H9 (cell line): ENCODE measurements at regions not wholly inside any gene's neighbourhood (a gene's known extent, or its start where the extent isn't known, plus 50 kb on each side); places are given as distances from the start of the nearest gene placed in this dataset.

Experiments
- DNase-seq: peaks from one replicate; pipeline ENCODE4 v3.0.0-alpha.2; 2017
- H2AFZ ChIP-seq: one replicate; pipeline ENCODE4 v1.6.1; 2013; ENCODE audit warnings: mild to moderate bottlenecking, low read length, control low read depth, moderate library complexity
- H2AK5ac ChIP-seq: 2 replicates; pipeline ENCODE4 v1.6.1; 2013; ENCODE audit warnings: low read length, control low read depth, mixed read lengths; ENCODE audit not compliant: insufficient read length
- H2BK120ac ChIP-seq: one replicate; pipeline ENCODE4 v1.6.1; 2013; ENCODE audit warnings: low read depth, mild to moderate bottlenecking, low read length, control low read depth, inconsistent platforms; ENCODE audit not compliant: poor library complexity, severe bottlenecking
- H2BK12ac ChIP-seq: 2 replicates; pipeline ENCODE4 v1.6.1; 2013; ENCODE audit warnings: low read length, control low read depth, mixed read lengths, low read depth; ENCODE audit not compliant: insufficient read length
- H2BK15ac ChIP-seq: 2 replicates; pipeline ENCODE4 v1.6.1; 2013; ENCODE audit warnings: low read depth, low read length, control low read depth
- H2BK20ac ChIP-seq: one replicate; pipeline ENCODE4 v1.6.1; 2013; ENCODE audit warnings: low read depth, mild to moderate bottlenecking, low read length, control low read depth, inconsistent platforms; ENCODE audit not compliant: poor library complexity, severe bottlenecking
- H2BK5ac ChIP-seq: 2 replicates; pipeline ENCODE4 v1.6.1; 2013; ENCODE audit warnings: low read length, control low read depth, mixed read lengths; ENCODE audit not compliant: insufficient read length
- H3K14ac ChIP-seq: 2 replicates; pipeline ENCODE4 v1.6.1; 2013; ENCODE audit warnings: low read length, control low read depth; ENCODE audit not compliant: insufficient read depth
- H3K18ac ChIP-seq: 2 replicates; pipeline ENCODE4 v1.6.1; 2013; ENCODE audit warnings: low read depth, mild to moderate bottlenecking, mixed read lengths, low read length, control low read depth; ENCODE audit not compliant: insufficient read length
- H3K23ac ChIP-seq: 2 replicates; pipeline ENCODE4 v1.6.1; 2013; ENCODE audit warnings: low read length, control low read depth, mixed read lengths, low read depth; ENCODE audit not compliant: insufficient read length
- H3K23me2 ChIP-seq: 2 replicates; pipeline ENCODE4 v1.6.1; 2013; ENCODE audit warnings: low read depth, mild to moderate bottlenecking, mixed read lengths, low read length, control low read depth; ENCODE audit not compliant: insufficient read length, poor library complexity, severe bottlenecking
- H3K27ac ChIP-seq: 2 replicates; pipeline ENCODE4 v1.5.1; 2013; ENCODE audit warnings: low read length, control low read depth, mixed read lengths, low read depth; ENCODE audit not compliant: insufficient read length
- H3K27me3 ChIP-seq: 2 replicates; pipeline ENCODE4 v1.6.1; 2013; ENCODE audit warnings: low read length, control low read depth, inconsistent platforms; ENCODE audit not compliant: insufficient read depth
- H3K4ac ChIP-seq: 2 replicates; pipeline ENCODE4 v1.6.1; 2013; ENCODE audit warnings: low read depth, mild to moderate bottlenecking, control low read depth, inconsistent platforms, low read length, moderate library complexity
- H3K4me1 ChIP-seq: 2 replicates; pipeline ENCODE4 v1.6.1; 2013; ENCODE audit warnings: low read length, control low read depth, inconsistent platforms; ENCODE audit not compliant: insufficient read depth
- H3K4me2 ChIP-seq: 2 replicates; pipeline ENCODE4 v1.6.1; 2013; ENCODE audit warnings: low read length, control low read depth, mixed read lengths; ENCODE audit not compliant: insufficient read length, insufficient read depth
- H3K56ac ChIP-seq: 2 replicates; pipeline ENCODE4 v1.6.1; 2013; ENCODE audit warnings: low read depth, mild to moderate bottlenecking, mixed read lengths, low read length, control low read depth; ENCODE audit not compliant: insufficient read length
- H3K79me1 ChIP-seq: 2 replicates; pipeline ENCODE4 v1.6.1; 2013; ENCODE audit warnings: low read depth, mild to moderate bottlenecking, moderate library complexity, low read length, control low read depth, inconsistent platforms; ENCODE audit not compliant: insufficient read depth, poor library complexity, severe bottlenecking
- H3K79me2 ChIP-seq: 2 replicates; pipeline ENCODE4 v1.6.1; 2013; ENCODE audit warnings: low read length, control low read depth, inconsistent platforms; ENCODE audit not compliant: insufficient read depth
- H3K9ac ChIP-seq: 2 replicates; pipeline ENCODE4 v1.6.1; 2013; ENCODE audit warnings: low read length, control low read depth, mixed read lengths; ENCODE audit not compliant: insufficient read length; ENCODE audit errors: extremely low read depth
- H3K9me3 ChIP-seq: one replicate; pipeline ENCODE4 v1.6.1; 2013; ENCODE audit warnings: low read depth, low read length, inconsistent platforms; ENCODE audit not compliant: control insufficient read depth
- H3T11ph ChIP-seq: one replicate; pipeline ENCODE4 v1.6.1; 2013; ENCODE audit warnings: mild to moderate bottlenecking, low read length, control low read depth, inconsistent platforms
- H4K20me1 ChIP-seq: one replicate; pipeline ENCODE4 v1.6.1; 2013; ENCODE audit not compliant: control insufficient read depth, insufficient read length, insufficient read depth
- H4K5ac ChIP-seq: 2 replicates; pipeline ENCODE4 v1.6.1; 2013; ENCODE audit warnings: low read depth, mild to moderate bottlenecking, mixed read lengths, low read length, control low read depth; ENCODE audit not compliant: insufficient read length
- H4K8ac ChIP-seq: replicated peaks from 2 replicates; pipeline ENCODE4 v1.6.1; 2013; ENCODE audit warnings: low read length, control low read depth, mixed read lengths, low read depth; ENCODE audit not compliant: insufficient read length
- H4K91ac ChIP-seq: 2 replicates; pipeline ENCODE4 v1.6.1; 2013; ENCODE audit warnings: low read depth, mild to moderate bottlenecking, moderate library complexity, mixed read lengths, low read length, control low read depth; ENCODE audit not compliant: insufficient read length
- H3K27ac Mint-ChIP-seq, 3 experiments: 2 replicates in 2 of 3; 3 replicates in 1 of 3; pipeline ENCODE4 v1.8.0; 2020 to 2021; ENCODE audit warnings: mixed read lengths in 3 of 3, mild to moderate bottlenecking in 1 of 3, moderate library complexity in 1 of 3
- H3K27me3 Mint-ChIP-seq: 2 replicates; pipeline ENCODE4 v1.8.0; 2021; ENCODE audit warnings: low read depth, mild to moderate bottlenecking, moderate library complexity, mixed read lengths
- H3K36me3 Mint-ChIP-seq, 3 experiments: 2 replicates in 2 of 3; 3 replicates in 1 of 3; pipeline ENCODE4 v1.8.0; 2020 to 2021; ENCODE audit warnings: low read depth in 3 of 3, mixed read lengths in 3 of 3; ENCODE audit not compliant: insufficient read depth in 1 of 3
- H3K4me1 Mint-ChIP-seq, 2 experiments: 2 replicates each; pipeline ENCODE4 v1.8.0; 2020; ENCODE audit warnings: mixed read lengths in 2 of 2
- H3K4me3 Mint-ChIP-seq, 2 experiments: 2 replicates in 1 of 2; 3 replicates in 1 of 2; pipeline ENCODE4 v1.8.0; 2020 to 2021; ENCODE audit warnings: mild to moderate bottlenecking in 2 of 2, mixed read lengths in 2 of 2, moderate library complexity in 1 of 2
- H3K9me3 Mint-ChIP-seq, 2 experiments: 2 replicates in 1 of 2; 3 replicates in 1 of 2; pipeline ENCODE4 v1.8.0; 2020; ENCODE audit warnings: mild to moderate bottlenecking in 2 of 2, mixed read lengths in 2 of 2, moderate library complexity in 1 of 2
- WGBS: extraction: QIAGEN DNeasy Blood & Tissue Kit; methylation state at CpG from one replicate; pipeline ENCODE4 v1.1.7; 2013; ENCODE audit warnings: missing lambda C conversion rate, low lambda C conversion rate, mixed read lengths; ENCODE audit not compliant: insufficient read length; ENCODE audit errors: extremely low coverage; 5-methylcytosine and 5-hydroxymethylcytosine counted together
- TF ChIP-seq, protein P1 (sequence below): fragments of 200-600 bp; sonication (generic); conservative IDR thresholded peaks from 3 replicates; pipeline ENCODE4 v1.8.0; 2021; ENCODE audit warnings: antibody characterized with exemption, mild to moderate bottlenecking

GRCh38 chr1:87673748-87674147, 345.1 kb downstream of the LMO4 start:
- Mint-ChIP-seq H3K9me3 (peaks cover 0 to 5% of the 10 kb centered on the region in 2 experiments; a peak in 2 of 5 replicates), H3K27ac (no peak overlapping the region; a peak in 1 of 7 replicates), H3K4me1 (peaks cover 0 to 3% of the 10 kb centered on the region in 2 experiments; a peak in 1 of 4 replicates), H3K27me3 (no peaks in the 10 kb centered on the region), H3K4me3 (no peak overlapping the region), H3K36me3 (peaks cover 0 to 3% (median 0%) of the 10 kb centered on the region in 3 experiments; a peak in 2 of 7 replicates)
- no peak overlapping the region for H2AFZ ChIP-seq
- no peak overlapping the region for H2BK12ac ChIP-seq
- H3K4me2 ChIP-seq: no peak overlapping the region
- H3K56ac ChIP-seq: no peak overlapping the region
- H4K91ac ChIP-seq: no peak overlapping the region
- H3K27ac ChIP-seq: no peak overlapping the region
- no peak overlapping the region for H2BK20ac ChIP-seq
- no peak overlapping the region for H3K9ac ChIP-seq
- H2BK120ac ChIP-seq: no peak overlapping the region
- no peak overlapping the region for H3K18ac ChIP-seq
- no peaks in the 10 kb centered on the region for H3K79me1 ChIP-seq
- H3K23ac ChIP-seq: no peak overlapping the region
- H3K14ac ChIP-seq: no peak overlapping the region
- H3T11ph ChIP-seq: no peak overlapping the region
- H3K27me3 ChIP-seq: no peaks in the 10 kb centered on the region
- H3K79me2 ChIP-seq: no peaks in the 10 kb centered on the region
- H3K9me3 ChIP-seq: no peaks in the 10 kb centered on the region
- TF ChIP-seq, protein P1, sequence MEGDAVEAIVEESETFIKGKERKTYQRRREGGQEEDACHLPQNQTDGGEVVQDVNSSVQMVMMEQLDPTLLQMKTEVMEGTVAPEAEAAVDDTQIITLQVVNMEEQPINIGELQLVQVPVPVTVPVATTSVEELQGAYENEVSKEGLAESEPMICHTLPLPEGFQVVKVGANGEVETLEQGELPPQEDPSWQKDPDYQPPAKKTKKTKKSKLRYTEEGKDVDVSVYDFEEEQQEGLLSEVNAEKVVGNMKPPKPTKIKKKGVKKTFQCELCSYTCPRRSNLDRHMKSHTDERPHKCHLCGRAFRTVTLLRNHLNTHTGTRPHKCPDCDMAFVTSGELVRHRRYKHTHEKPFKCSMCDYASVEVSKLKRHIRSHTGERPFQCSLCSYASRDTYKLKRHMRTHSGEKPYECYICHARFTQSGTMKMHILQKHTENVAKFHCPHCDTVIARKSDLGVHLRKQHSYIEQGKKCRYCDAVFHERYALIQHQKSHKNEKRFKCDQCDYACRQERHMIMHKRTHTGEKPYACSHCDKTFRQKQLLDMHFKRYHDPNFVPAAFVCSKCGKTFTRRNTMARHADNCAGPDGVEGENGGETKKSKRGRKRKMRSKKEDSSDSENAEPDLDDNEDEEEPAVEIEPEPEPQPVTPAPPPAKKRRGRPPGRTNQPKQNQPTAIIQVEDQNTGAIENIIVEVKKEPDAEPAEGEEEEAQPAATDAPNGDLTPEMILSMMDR: peak; percentile 43; the same call in 1 of the 3 replicates
- no peak overlapping the region for H4K8ac ChIP-seq
- H3K23me2 ChIP-seq: no peaks in the 10 kb centered on the region
- H4K5ac ChIP-seq: no peak overlapping the region
- no peaks in the 10 kb centered on the region for H3K4me1 ChIP-seq
- no peak for DNase-seq
- no peak overlapping the region for H2BK5ac ChIP-seq
- no peak overlapping the region for H2BK15ac ChIP-seq
- H4K20me1 ChIP-seq: no peaks in the 10 kb centered on the region
- no CpG with 5 or more reads among the region's 3 CpGs for WGBS
- no peak overlapping the region for H3K4ac ChIP-seq
- H2AK5ac ChIP-seq: no peak overlapping the region
